ENCODE measurements at regions not wholly inside any gene's neighbourhood (a gene's known extent, or its start where the extent isn't known, plus 50 kb on each side); places are given as distances from the start of the nearest gene placed in this dataset.

GRCh38 chr20:16846006-16846405, 97.8 kb downstream of the OTOR start (continued):
- TF ChIP-seq FEZF1 (tag by site-specific recombination; IDR thresholded peaks at IDR 0.05) (no peak), ZNF768 (tag by site-specific recombination; IDR thresholded peaks at IDR 0.05) (no peak), IKZF3 (tag by site-specific recombination; IDR thresholded peaks at IDR 0.05) (no peak)

GRCh38 chr20:16848061-16848460, 99.9 kb downstream of the OTOR start:
- ChIA-PET POLR2A (no interaction called here), CTCF (no interaction called here)
- H3K4me1 ChIP-seq (ENCODE audit: control insufficient read depth, insufficient read depth, low read length) = no peaks in the 10 kb centered on the region
- H3K27ac ChIP-seq (ENCODE audit: extremely low read depth, low read depth, low read length) = no peak overlapping the region
- H3K36me3 ChIP-seq (ENCODE audit: control insufficient read depth in 2 of 2, insufficient read depth in 1 of 2, low read length in 2 of 2) = no peaks in the 10 kb centered on the region
- no peak for TF ChIP-seq SETDB1 (IDR thresholded peaks at IDR 0.05; ENCODE audit: insufficient read length, low read length)
- no peak for TF ChIP-seq ZNF548 (tag by site-specific recombination; IDR thresholded peaks at IDR 0.05)
- TF ChIP-seq ZNF488 (tag by site-specific recombination; IDR thresholded peaks at IDR 0.05) = no peak
- TF ChIP-seq REST (tag by site-specific recombination; IDR thresholded peaks at IDR 0.05) = no peak
- no peak for TF ChIP-seq ZNF175 (tag by site-specific recombination; IDR thresholded peaks at IDR 0.05)
- TF ChIP-seq ZNF670 (tag by site-specific recombination; IDR thresholded peaks at IDR 0.05; ENCODE audit: low read depth) = no peak
- TF ChIP-seq TSHZ1 (tag by site-specific recombination; IDR thresholded peaks at IDR 0.05; ENCODE audit: borderline replicate concordance) = no peak
- TF ChIP-seq ZNF16 (tag by site-specific recombination; IDR thresholded peaks at IDR 0.05; ENCODE audit: low read depth) = no peak
- H3K4me3 ChIP-seq (ENCODE audit: low read depth, low read length) = no peak overlapping the region
- H3K9me3 ChIP-seq (ENCODE audit: control insufficient read depth, insufficient read depth, low read depth, low read length) = no peaks in the 10 kb centered on the region

- Histone ChIP-seq H3K27ac (ENCODE audit: extremely low read depth, low read depth, low read length) (no peak overlapping the region), H3K36me3 (ENCODE audit: control insufficient read depth in 2 of 2, insufficient read depth in 1 of 2, low read length in 2 of 2) (no peaks in the 10 kb centered on the region), H3K4me3 (ENCODE audit: low read depth, low read length) (no peak overlapping the region), H3K9me3 (ENCODE audit: control insufficient read depth, insufficient read depth, low read depth, low read length) (no peaks in the 10 kb centered on the region), H3K4me1 (ENCODE audit: control insufficient read depth, insufficient read depth, low read length) (no peaks in the 10 kb centered on the region)
- ChIA-PET CTCF (no interaction called here), POLR2A (no interaction called here)
- TF ChIP-seq ZNF624 (tag by site-specific recombination; IDR thresholded peaks at IDR 0.05) (no peak), ZNF391 (tag by site-specific recombination; IDR thresholded peaks at IDR 0.05; ENCODE audit: borderline replicate concordance, low read depth) (no peak), ZNF292 (tag by site-specific recombination; IDR thresholded peaks at IDR 0.05; ENCODE audit: borderline replicate concordance, low read depth) (no peak), ZXDB (tag by site-specific recombination; IDR thresholded peaks at IDR 0.05) (no peak), ZNF248 (tag by site-specific recombination; IDR thresholded peaks at IDR 0.05) (no peak), ZNF449 (tag by site-specific recombination; IDR thresholded peaks at IDR 0.05) (no peak), ZNF426 (tag by site-specific recombination; IDR thresholded peaks at IDR 0.05) (no peak), ZNF513 (tag by site-specific recombination; IDR thresholded peaks at IDR 0.05) (no peak), ZNF629 (tag by site-specific recombination; IDR thresholded peaks at IDR 0.05) (no peak), ZNF558 (tag by site-specific recombination; IDR thresholded peaks at IDR 0.05) (no peak), ZNF132 (tag by site-specific recombination; IDR thresholded peaks at IDR 0.05; ENCODE audit: borderline replicate concordance) (no peak), ZNF626 (tag by site-specific recombination; IDR thresholded peaks at IDR 0.05) (no peak)
Observed at GRCh38 chr20:16848526-16848925, 100.4 kb downstream of the OTOR start.

Data from HEK293 (cell line).